RWPE1 (cell line): ENCODE measurements at regions not wholly inside any gene's neighbourhood (a gene's known extent, or its start where the extent isn't known, plus 50 kb on each side); places are given as distances from the start of the nearest gene placed in this dataset.
"Not testable (repeated sequence)": the region's sequence is repeated elsewhere in the genome, so short reads cannot be mapped to it uniquely, and the experiment has no call there.

Source experiments
- CTCF ChIA-PET: fragments of 350-600 bp; sonication (Branson Sonifier 250); formaldehyde crosslinking; extraction: SDS; loops from one replicate; lab custom pipeline; 2021; lab: Yijun Ruan, JAX
- POLR2A ChIA-PET: fragments of 400-600 bp; formaldehyde crosslinking; extraction: SDS; loops from one replicate; lab custom pipeline; 2020; ENCODE audit warnings: antibody characterized with exemption; ENCODE audit not compliant: low non-redundant PET; lab: Yijun Ruan, JAX
- DNase-seq: peaks from one replicate; pipeline ENCODE4 v3.0.0; 2012; ENCODE audit warnings: low spot score
- H3K27ac ChIP-seq: fragments of 450-650 bp; 2 replicates; pipeline ENCODE4 v1.5.1; 2017
- CTCF ChIP-seq: fragments of 450-650 bp; conservative IDR thresholded peaks from 2 replicates; pipeline ENCODE4 v1.5.1; 2017; ENCODE audit warnings: low read depth, mild to moderate bottlenecking

- ChIA-PET CTCF (no interaction called here), POLR2A (no interaction called here)
- H3K27ac ChIP-seq, result no peak overlapping the region
- no peak for DNase-seq
- TF ChIP-seq CTCF, result no peak
These were observed 77.4 kb downstream of the TTLL2 start for GRCh38 chr6:167402195-167402686.

GRCh38 chr6:167403427-167403826 is 78.5 kb downstream of the TTLL2 start:
- ChIA-PET POLR2A (no interaction called here), CTCF (no interaction called here)
- no peak overlapping the region for H3K27ac ChIP-seq
- TF ChIP-seq CTCF, result no peak
- DNase-seq, result no peak

GRCh38 chr6:167404385-167405049 is 79.6 kb downstream of the TTLL2 start:
- TF ChIP-seq CTCF, result no peak
- CTCF ChIA-PET, result no interaction called here
- DNase-seq, result no peak
- no peak overlapping the region for H3K27ac ChIP-seq
- POLR2A ChIA-PET, result no interaction called here

- CTCF ChIA-PET, result interaction anchor here (0.6 to 0.9 kb wide), 2 partner anchors 15 to 78 kb away, joined by 3 read pairs; no protein-coding TSS in a partner anchor
- DNase-seq, result no peak
- no peak for TF ChIP-seq CTCF
- H3K27ac ChIP-seq, result no peak overlapping the region
- POLR2A ChIA-PET, result no interaction called here
These were observed 81.1 kb downstream of the TTLL2 start for GRCh38 chr6:167405778-167406532.

- POLR2A ChIA-PET, result not testable (repeated sequence)
- CTCF ChIA-PET, result interaction anchor here (0.9 kb wide), 1 partner anchor 15 kb away, joined by 3 read pairs; no protein-coding TSS in a partner anchor
These were observed 81.8 kb downstream of the TTLL2 start for GRCh38 chr6:167406533-167407238.

GRCh38 chr6:167407239-167408064 is 82.6 kb downstream of the TTLL2 start:
- POLR2A ChIA-PET, result no interaction called here

More at GRCh38 chr6:167406533-167407238, 81.8 kb downstream of the TTLL2 start:
- H3K27ac ChIP-seq, DNase-seq: not testable (repeated sequence)

More at GRCh38 chr6:167407239-167408064, 82.6 kb downstream of the TTLL2 start:
- CTCF ChIA-PET, result no interaction called here
- no peak for DNase-seq
- no peak overlapping the region for H3K27ac ChIP-seq
- no peak for TF ChIP-seq CTCF
